ENCODE measurements at regions not wholly inside any gene's neighbourhood (a gene's known extent, or its start where the extent isn't known, plus 50 kb on each side); places are given as distances from the start of the nearest gene placed in this dataset.

DNA sequence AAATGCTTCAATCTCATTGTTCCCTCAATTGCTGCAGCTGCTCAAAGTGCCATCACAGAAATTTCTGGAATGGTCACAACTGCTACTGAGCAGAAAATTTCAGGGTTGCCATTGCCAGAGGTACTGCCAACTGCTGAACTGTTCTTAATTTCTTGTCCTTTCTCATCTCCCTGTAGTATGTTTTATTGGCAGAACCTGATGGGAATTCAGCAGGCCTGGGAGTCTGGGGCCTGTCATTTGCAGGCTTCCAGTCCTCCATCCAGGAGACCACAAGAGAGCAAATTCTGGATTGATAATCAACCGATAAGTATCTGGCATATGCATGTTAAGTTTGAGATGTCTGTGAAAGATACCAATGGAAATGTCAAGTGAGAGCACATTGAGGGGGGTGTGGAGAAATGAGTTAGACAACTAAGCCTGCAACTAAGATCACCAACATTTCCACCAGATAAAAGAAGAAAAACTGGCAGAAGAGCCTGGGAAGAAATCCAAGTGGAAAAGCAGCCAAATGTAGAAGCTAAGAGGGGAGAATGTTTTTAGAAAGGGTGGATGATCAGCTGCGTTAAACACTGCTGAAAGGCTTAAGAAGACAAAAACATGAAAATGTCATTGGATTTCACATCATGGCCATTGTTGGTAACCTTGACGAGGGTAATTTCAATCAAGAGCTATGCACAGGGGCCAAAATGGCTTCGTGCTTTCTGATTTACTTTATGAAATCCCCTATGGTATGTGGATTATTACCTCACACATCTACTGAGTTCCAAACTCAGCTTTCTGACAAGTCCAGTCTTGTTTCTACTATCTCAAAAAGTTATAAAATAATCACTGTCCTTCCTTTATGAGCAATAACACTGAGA, 648.1 kb downstream of the PLPP3 start:
- TF ChIP-seq ZNF274 (IDR thresholded peaks at IDR 0.05; ENCODE audit: low read depth, low read length) (no peak), YY1 (IDR thresholded peaks at IDR 0.05; ENCODE audit: insufficient read depth, insufficient read length) (no peak)

All from NT2/D1 (cell line).